AG10803 (cell line): ENCODE measurements at regions not wholly inside any gene's neighbourhood (a gene's known extent, or its start where the extent isn't known, plus 50 kb on each side); places are given as distances from the start of the nearest gene placed in this dataset.
"Not testable (repeated sequence)": the region's sequence is repeated elsewhere in the genome, so short reads cannot be mapped to it uniquely, and the experiment has no call there.

Source experiments
- DNase-seq: peaks from one replicate; pipeline ENCODE4 v3.0.0; 2010; ENCODE audit warnings: low read depth
- H3K4me3 ChIP-seq: 2 replicates; pipeline ENCODE4 v1.5.1; 2011; ENCODE audit warnings: mild to moderate bottlenecking, low read length, control low read depth
- CTCF ChIP-seq: conservative IDR thresholded peaks from 2 replicates; pipeline ENCODE4 v1.5.1; 2011; ENCODE audit warnings: mild to moderate bottlenecking, low read length, control low read depth, inconsistent platforms

DNA sequence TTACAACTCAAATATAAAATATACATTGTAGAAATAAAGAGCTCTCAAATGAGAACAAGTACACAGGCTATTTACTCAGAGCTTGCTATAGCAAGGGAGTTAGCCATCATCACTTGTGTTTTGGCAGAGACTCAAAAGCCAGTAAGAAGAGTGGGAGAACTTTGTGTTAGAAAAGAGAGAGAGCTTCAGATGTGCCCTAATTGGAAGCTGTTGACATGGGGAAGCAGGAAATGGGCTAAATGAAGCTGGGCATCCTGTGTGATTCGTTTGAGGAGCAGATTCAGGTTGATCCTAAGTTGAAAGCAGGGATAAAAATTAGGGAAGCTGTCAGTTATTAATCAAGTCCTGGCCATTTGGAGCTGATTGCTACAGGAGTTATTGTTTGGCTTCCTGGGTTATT lies 207.4 kb upstream of the MAOA start:
- DNase-seq: no peak
- H3K4me3 ChIP-seq: no peak overlapping the region
- no peak for TF ChIP-seq CTCF

DNA sequence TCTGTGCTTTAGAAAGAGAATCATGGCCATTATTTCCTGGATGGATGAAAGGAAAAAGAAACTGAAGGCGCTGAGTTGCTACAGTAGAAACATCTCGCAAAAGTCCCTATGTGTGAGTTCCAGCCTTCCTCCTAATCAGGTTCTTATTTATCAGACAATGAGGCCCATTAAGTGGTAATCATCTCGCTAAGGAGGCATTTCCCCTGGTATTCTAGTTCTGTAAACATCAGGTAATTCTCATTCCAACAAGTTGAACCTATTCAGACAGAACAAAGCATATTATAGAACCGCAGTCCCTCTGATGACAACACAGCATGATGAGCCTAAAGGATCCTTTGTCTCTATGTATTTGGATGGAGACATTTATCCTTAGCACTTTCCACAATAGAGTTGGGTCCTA lies 205.7 kb upstream of the MAOA start:
- no peak overlapping the region for H3K4me3 ChIP-seq
- DNase-seq: no peak
- TF ChIP-seq CTCF: no peak

DNA sequence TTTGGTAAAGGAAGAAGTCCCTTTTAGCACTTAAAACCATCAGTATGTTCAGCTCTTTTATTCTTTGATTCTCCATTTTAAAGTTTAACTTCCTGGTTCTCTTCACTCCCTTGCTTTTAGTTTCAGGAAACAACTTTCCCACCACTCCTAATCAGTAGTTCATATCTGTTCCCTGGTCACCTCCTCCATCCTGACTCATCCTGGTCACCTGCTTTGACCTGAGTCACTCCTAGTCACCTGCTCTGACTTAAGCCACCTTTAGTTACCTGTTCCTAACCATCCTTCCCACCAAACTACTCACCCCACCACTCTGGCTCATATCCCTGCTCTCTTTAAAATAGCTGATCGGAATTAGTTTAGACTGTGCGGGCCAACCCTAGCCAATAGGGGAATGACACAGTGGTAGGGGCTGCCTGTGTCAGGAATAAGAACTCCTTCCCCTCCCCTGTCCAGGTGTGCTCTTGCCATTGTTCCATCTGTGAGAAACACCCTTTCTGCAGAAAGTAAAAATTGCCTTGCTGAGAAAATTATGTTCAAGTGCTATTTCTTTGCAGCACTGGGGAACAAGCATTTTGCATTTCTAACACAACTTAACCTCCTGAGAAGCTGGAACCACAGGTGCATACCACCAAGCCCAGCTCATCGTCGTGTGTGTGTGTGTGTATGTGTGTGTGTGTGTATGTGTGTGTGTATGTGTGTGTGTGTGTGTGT lies 204.0 kb upstream of the MAOA start:
- H3K4me3 ChIP-seq: not testable (repeated sequence)

DNA sequence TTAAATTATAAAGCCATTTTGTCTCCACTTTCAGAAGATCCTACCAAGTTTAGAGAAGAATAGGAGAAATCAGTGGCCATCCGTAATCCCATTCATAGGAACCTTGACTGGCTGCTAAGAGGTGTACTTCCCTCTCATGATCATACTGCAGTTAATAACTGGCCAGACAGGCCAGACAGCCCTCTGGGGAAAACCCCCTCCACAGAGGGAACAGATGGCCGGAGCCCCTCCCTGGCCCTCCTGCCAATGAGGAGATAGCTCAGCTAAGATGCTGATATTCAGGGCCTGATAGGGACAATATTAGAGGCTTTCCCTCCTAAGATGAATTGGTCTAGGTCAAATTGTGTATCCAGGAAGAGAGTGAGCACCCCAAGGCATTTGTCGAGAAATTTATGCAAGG lies 200.0 kb upstream of the MAOA start:
- no peak for DNase-seq

More for the DNA sequence above, 204.0 kb upstream of the MAOA start:
- not testable (repeated sequence) for DNase-seq

DNA sequence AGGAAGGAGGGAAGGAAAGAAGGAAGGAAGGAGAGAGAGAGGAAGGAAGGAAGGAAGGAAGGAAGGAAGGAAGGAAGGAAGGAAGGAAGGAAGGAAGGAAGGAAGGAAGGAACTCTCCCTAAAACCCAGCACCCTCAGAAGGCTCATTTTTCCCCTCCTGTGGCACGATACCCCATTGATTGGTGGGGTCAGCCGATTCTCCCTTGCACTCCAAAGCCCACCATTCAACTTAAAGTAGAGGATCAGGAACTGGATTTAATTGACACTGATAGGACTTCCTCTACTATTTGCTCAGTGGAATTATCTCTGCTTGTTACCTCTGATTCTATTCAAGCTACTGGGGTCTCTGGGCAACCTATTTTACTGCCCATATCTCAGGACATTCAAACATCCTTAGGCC lies 199.2 kb upstream of the MAOA start:
- H3K4me3 ChIP-seq: no peak overlapping the region
- DNase-seq: no peak
- no peak for TF ChIP-seq CTCF

More for the DNA sequence above, 200.0 kb upstream of the MAOA start:
- no peak overlapping the region for H3K4me3 ChIP-seq
- no peak for TF ChIP-seq CTCF

- no peak for TF ChIP-seq CTCF
- no peak for DNase-seq
- no peak overlapping the region for H3K4me3 ChIP-seq
These were observed 188.4 kb upstream of the MAOA start for GRCh38 chrX:43467608-43468234.

GRCh38 chrX:43469391-43470054 lies 186.6 kb upstream of the MAOA start:
- H3K4me3 ChIP-seq: no peak overlapping the region
- DNase-seq: no peak
- no peak for TF ChIP-seq CTCF
